K562 (cell line): ENCODE measurements at regions not wholly inside any gene's neighbourhood (a gene's known extent, or its start where the extent isn't known, plus 50 kb on each side); places are given as distances from the start of the nearest gene placed in this dataset.

ENCODE experiments used
- CTCF ChIP-seq, 3 experiments: IDR thresholded peaks in 2 of 3; conservative IDR thresholded peaks in 1 of 3; 2 replicates each; pipeline ENCODE4 v1.5.1; 2011 to 2012; ENCODE audit warnings: low read length in 3 of 3, mild to moderate bottlenecking in 3 of 3, control low read depth in 2 of 3, improper control_type of control experiment in 1 of 3, inconsistent platforms in 1 of 3, low read depth in 1 of 3, mixed read lengths in 1 of 3, moderate library complexity in 1 of 3; ENCODE audit not compliant: insufficient read depth in 2 of 3
- GATAD2A ChIP-seq: fragments of 450-650 bp; IDR thresholded peaks from 2 replicates; pipeline ENCODE4 v1.6.1; 2017
- GTF2E2 ChIP-seq: fragments of 200-800 bp; sonication (Bioruptor generic); IDR thresholded peaks from 2 replicates; pipeline ENCODE4 v1.6.1; 2016; ENCODE audit warnings: missing genetic modification characterization, missing compliant biosample characterization
- HDGF ChIP-seq: fragments of 450-650 bp; IDR thresholded peaks from 2 replicates; pipeline ENCODE4 v1.6.1; 2016
- HMGXB4 ChIP-seq: sonication (generic); formaldehyde crosslinking; IDR thresholded peaks from 2 replicates; pipeline ENCODE4 v1.8.1; 2023; ENCODE audit warnings: mild to moderate bottlenecking, missing genetic modification reagents
- USF2 ChIP-seq: sonication (generic); formaldehyde crosslinking; IDR thresholded peaks from 2 replicates; pipeline ENCODE4 v1.5.0; 2020; ENCODE audit warnings: missing genetic modification reagents
- TF ChIP-seq, protein P1 (sequence below), 2 experiments: fragments of 250-450 bp in 1 of 2; fragments of 450-650 bp in 1 of 2; sonication (Bioruptor Pico) in 1 of 2; IDR thresholded peaks; 2 replicates each; pipeline versions ENCODE4 v1.6.1 to v1.8.0; 2016 to 2021; ENCODE audit warnings: mild to moderate bottlenecking in 2 of 2, moderate library complexity in 2 of 2, missing compliant biosample characterization in 1 of 2, missing genetic modification characterization in 1 of 2
- TF ChIP-seq, protein P2 (sequence below): fragments of 450-650 bp; IDR thresholded peaks from one replicate; pipeline ENCODE4 v1.6.1; 2018; ENCODE audit warnings: mild to moderate bottlenecking, moderate library complexity; ENCODE audit not compliant: partially characterized antibody

GRCh38 chr11:37076866-37077265, 478.8 kb upstream of the RAG2 start (continued):
- no peak for TF ChIP-seq CTCF (IDR thresholded peaks at IDR 0.05 in 2 of 3, conservative IDR thresholded peaks at IDR 0.05 in 1 of 3; ENCODE audit: insufficient read depth in 2 of 3, low read depth in 1 of 3, low read length in 3 of 3)
- TF ChIP-seq HMGXB4 (CRISPR knock-in tag): no peak
- no peak for TF ChIP-seq GATAD2A
- TF ChIP-seq, protein P1, sequence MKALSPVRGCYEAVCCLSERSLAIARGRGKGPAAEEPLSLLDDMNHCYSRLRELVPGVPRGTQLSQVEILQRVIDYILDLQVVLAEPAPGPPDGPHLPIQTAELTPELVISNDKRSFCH (CRISPR knock-in tag; IDR thresholded peaks at IDR 0.05): no peak
- TF ChIP-seq, protein P1 (tag; IDR thresholded peaks at IDR 0.05): no peak
- no peak for TF ChIP-seq HDGF
- TF ChIP-seq GTF2E2 (tag): no peak
- no peak for TF ChIP-seq USF2
- TF ChIP-seq, protein P2, sequence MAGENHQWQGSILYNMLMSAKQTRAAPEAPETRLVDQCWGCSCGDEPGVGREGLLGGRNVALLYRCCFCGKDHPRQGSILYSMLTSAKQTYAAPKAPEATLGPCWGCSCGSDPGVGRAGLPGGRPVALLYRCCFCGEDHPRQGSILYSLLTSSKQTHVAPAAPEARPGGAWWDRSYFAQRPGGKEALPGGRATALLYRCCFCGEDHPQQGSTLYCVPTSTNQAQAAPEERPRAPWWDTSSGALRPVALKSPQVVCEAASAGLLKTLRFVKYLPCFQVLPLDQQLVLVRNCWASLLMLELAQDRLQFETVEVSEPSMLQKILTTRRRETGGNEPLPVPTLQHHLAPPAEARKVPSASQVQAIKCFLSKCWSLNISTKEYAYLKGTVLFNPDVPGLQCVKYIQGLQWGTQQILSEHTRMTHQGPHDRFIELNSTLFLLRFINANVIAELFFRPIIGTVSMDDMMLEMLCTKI: no peak
